NCI-H1105 treated with DMSO at 0.1 percent for 48 hours (cell line): ENCODE measurements at regions not wholly inside any gene's neighbourhood (a gene's known extent, or its start where the extent isn't known, plus 50 kb on each side); places are given as distances from the start of the nearest gene placed in this dataset.
A peak's percentile ranks its signal among the peaks of the same experiment; 100 is the strongest.
"Not testable (repeated sequence)": the region's sequence is repeated elsewhere in the genome, so short reads cannot be mapped to it uniquely, and the experiment has no call there.

Source experiments
- DNase-seq: peaks from one replicate; lab custom pipeline; 2025; lab: John Stamatoyannopoulos, UW

DNA sequence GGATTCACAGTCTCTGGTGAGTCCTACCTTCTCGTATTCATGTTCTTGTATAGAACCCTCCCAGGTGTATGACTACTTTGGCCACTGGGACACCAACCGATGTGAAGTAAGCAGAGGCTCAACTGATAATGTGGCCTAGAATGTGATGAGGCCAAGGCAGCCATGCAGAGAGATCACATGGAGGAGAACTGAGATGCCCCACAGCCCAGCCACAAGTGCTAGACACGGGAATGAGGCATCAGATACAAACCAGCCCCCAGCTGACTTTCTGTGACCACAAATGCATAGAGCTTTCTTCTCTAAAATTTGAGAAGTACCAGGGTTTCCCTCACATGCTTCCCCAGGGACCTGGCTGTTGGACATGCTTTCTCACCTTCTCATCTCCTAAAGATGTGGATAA lies 375.7 kb downstream of the CCSER2 start:
- no peak for DNase-seq

DNA sequence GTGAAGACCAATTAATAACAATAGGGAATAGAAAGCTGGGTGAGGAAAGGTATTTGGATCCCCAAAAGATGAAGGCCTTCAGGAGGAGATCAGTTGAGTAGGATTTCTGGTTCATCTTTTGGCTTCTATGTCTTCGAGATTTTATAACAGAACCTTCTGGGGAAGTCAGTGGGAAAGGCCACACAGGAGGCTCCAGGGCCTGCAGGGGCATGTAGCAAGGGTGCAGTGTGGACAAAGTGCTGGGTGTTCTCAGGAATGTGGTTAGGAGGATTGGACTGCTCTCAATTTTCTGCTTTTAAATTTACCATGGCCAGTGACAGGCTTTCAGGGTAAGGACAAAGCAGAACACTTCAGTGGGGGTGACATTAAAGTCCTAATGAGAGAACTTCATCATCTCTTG lies 378.0 kb downstream of the CCSER2 start:
- no peak for DNase-seq

DNA sequence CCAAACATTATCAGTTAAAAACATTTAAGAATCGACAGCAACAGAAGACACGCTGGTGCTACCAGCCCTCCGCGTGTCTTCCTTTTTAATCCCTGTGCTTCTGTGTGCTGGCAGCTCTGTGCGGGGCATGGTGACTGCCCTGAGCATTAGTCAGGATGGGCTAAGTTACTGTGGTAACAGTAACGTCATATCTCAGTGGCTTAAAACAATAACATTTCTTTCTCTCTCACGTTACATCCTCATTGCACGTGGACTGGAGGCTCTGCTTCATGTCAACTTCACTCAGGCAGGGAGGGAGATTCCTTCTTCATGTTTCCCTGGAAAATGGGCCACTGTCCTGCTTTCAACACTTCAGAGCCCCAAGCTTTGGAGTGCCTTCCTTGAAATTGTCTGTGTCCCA lies 378.5 kb downstream of the CCSER2 start:
- DNase-seq, result no peak

DNA sequence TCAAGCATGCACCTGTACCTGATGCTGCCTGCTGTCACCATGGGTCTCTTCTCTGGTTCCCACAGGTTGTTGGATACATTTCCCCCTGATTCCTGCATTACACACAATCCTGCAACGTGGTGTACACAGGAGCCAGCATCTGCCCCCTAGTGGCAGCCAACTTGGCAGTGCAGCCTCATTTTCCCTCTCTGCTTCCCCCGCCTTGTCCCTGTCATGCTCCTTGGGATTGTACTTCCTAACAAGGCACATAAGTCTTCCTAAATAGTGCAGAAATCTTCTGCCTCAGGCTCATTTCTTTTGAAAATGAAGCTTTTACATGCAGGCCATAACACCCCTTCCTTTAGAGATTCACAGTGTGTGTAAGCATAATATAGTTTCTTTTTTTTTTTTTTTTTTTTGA lies 387.5 kb downstream of the CCSER2 start:
- DNase-seq, result no peak

DNA sequence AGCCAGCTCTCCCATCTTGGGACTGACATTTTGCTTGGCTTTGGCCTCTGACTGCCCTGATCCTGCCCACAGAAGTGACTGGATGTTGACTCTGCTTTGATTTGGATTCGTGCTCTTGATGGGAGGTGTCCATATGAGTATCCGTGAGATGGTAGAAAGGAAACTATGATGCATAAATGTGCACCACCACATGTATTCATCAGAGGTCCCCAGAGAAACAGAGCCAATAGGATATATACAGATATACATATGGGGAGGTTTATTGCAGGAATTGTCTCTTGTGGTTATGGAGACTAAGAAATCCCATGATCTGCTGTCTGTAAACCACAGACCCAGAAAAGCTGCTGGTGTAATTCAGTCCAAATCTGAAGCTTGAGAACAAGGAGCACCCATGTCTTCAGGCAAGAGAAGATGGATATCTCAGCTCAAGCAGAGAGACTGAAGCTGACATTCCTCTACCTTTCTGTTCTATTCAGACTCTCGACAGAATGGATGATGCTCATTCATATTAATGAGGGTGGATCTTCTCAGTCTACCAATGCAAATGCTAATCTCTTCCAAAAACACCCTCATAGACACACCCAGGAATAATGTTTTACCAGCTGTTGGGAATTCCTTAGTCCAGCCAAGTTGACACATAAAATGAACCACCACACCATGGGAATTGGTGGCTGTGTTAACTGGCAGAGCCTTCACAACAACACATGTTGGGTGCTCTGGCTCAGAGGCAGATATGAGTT lies 390.7 kb downstream of the CCSER2 start:
- no peak for DNase-seq

DNA sequence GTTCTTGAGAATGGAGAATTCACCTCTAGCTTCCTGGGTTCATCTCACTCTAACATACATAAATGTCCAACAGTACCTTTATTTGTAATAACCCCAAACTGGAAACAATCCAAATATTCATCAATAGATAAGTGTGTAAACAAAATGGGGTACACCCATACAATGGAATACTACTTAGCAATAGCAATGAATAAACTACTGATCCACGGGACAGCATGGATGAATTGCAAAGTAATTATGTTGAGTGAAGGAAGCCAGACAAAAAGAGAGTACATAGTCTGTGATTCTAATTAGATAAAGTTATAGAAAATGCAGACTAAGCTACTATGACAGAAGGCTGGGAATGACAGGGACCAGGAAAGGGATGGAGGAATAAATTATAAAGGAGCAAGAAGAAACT lies 391.3 kb downstream of the CCSER2 start:
- no peak for DNase-seq

DNA sequence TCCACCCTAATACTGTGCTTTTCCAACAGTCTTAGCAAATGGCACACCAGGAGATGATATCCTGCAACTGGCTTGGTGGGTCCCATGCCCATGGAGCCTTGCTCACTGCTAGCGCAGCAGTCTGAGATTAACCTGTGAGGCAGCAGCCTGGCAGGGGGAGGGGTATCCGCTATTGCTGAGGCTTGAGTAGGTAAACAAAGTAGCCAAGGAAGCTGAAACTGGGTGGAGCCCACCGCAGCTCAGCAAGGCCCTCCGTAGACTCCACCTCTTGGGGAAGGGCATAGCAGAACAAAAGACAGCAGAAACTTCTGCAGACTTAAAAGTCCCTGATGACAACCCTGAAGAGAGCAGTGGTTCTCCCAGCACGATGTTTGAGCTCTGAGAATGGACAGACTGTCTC lies 399.0 kb downstream of the CCSER2 start:
- no peak for DNase-seq

DNA sequence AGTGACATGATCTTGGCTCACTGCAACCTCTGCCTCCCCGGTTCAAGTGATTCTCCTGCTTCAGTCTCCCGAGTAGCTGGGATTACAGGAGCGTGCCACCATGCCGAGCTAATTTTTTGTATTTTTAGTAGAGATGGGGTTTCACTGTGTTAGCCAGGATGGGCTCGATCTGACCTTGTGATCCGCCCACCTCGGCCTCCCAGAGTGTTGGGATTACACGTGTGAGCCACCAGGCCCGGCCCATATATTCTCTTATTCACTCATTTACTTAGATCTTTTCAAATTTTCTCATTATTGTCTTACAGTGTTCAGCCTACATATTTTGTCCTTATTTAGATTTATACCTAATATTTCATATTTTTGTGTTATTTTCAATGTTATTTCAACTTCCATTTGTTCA lies 410.7 kb downstream of the CCSER2 start:
- DNase-seq, result not testable (repeated sequence)

DNA sequence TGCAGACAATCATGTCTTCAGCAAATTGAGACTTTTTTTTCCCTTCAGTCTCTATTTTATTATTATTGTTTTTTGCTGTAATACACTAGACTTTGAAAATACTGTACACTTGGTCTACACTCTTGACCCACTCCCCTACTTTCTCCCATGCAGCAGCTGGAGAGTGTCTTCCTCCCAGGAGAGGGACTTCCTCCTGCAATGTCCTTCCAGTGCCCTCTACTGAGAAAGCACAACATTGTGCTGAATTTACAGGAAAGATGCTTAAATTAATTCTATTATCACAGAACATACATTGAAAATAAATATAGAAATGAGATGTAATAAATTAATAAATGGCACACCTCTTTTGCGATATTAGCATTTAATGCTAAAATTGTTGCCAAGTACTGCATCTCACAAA lies 411.3 kb downstream of the CCSER2 start:
- no peak for DNase-seq

DNA sequence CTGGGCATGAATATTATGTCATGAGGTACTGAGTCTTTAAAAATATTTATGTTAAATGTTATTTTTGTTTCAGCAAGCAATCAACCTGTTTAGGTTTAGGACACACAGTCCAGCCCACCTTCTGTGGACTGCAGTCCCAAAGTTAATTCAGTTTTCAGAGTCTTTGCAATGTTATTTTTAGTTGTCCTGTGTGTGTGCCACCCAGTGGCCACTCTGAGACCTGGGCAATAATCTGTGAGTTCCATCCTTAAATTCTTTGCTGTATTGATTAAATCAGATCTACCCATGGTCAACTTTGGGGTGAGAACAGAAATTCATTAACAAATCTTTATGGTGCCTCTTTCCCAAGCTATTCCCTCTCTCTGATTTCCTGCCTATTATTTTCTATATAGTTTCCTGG lies 415.1 kb downstream of the CCSER2 start:
- no peak for DNase-seq

DNA sequence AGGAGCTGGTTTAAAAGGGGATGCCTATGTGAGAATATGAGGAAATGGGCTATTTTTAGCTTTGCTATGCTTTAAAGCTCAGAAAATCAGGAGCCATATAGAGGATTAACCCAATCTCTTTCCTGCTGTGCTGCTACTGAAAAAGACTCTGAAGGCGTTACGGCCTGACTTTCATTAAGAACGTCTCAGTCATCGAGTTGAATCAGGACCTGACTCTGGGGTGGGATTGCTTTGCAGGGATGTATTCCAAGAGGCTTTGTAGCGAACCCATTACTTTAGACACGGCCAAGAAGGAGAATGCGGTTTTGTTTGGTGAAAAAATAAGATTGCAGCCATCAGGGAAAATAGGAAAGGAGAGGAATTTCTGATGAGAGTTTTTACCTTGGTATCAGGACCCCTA lies 426.9 kb downstream of the CCSER2 start:
- DNase-seq, result no peak

DNA sequence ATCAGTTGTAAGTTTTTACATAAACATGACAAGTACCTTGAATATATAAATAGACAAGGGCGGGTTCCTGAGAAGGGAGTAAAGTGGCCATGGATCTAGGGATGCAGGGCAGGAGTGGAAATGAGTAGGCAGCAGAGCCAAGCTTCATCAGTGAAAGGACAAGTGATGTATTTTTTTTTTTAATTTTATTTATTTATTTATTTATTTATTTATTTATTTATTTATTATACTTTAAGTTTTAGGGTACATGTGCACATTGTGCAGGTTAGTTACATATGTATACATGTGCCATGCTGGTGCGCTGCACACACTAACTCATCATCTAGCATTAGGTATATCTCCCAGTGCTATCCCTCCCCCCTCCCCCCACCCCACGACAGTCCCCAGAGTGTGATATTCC lies 428.3 kb downstream of the CCSER2 start:
- not testable (repeated sequence) for DNase-seq

DNA sequence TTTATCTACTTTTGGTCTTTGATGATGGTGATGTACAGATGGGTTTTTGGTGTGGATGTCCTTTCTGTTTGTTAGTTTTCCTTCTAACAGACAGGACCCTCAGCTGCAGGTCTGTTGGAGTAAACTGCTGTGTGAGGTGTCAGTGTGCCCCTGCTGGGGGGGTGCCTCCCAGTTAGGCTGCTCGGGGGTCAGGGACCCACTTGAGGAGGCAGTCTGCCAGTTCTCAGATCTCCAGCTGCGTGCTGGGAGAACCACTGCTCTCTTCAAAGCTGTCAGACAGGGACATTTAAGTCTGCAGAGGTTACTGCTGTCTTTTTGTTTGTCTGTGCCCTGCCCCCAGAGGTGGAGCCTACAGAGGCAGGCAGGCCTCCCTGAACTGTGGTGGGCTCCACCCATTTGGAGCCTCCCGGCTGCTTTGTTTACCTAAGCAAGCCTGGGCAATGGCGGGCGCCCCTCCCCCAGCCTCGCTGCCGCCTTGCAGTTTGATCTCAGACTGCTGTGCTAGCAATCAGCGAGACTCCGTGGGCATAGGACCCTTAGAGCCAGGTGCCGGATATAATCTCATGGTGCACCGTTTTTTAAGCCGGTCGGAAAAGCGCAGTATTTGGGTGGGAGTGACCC lies 433.7 kb downstream of the CCSER2 start:
- peak; percentile 58 for DNase-seq

DNA sequence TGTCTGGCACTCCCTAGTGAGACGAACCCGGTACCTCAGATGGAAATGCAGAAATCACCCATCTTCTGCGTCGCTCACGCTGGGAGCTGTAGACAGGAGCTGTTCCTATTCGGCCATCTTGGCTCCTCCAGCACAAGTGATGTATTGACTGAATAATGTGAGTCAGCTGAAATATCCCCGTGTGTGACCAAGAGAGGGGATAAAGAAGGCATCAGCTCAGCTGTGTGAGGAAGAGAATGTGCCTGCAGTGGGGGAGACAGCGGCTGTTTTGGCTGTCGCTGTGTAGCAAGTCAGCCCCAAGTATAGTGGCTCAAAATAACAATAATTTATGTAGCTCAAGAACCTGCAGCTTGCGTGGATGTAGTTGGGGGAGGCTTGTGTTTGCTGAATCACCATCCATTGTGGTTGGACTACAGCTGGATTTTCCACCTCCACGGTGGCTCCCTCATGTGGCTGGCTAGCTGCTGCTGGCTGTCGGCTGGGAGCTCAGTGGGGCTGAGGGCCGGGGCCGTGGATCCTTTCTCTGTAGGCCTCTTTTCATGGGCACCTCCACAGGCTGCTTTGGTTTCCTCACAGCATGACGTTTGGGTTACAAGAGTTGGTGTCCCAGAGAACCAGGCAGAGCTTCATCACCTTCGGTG lies 434.5 kb downstream of the CCSER2 start:
- DNase-seq, result no peak

DNA sequence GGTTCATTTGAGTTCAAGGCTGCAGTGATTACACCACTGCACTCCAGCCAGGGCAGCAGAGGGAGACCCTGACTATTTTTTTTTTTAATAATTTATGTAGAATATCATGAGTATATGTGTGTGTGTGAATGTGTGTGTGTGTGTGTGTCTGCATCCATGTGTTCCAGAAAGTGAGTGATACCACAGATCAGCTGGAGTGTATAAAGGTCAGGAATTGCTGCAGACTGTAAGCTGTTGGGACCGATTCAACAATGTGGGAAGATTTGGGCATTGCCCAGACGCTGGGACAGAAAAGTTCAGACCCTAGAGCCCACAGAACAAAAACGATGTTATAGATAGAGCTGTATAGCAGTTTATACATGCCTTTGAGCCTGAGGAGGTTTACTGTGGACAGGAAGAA lies 435.6 kb downstream of the CCSER2 start:
- no peak for DNase-seq

DNA sequence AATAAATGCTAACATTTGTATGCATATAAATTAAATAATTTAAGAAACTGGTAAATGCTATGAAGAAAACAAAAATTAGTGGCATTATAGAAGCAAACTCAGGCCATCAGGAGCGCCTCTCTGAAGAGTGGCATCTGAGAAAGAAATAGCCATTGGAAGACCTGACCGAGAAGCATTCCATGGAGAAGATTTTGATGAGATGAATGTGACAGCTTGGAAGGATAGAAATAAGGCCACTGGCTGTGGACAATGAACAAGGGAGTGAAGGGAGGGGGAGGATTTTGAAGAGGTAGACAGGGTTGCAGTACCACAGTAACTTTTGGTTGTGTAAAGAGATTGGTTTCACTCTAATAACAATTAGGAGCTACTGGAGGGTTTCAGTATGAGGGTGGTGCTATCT lies 436.7 kb downstream of the CCSER2 start:
- DNase-seq, result no peak

DNA sequence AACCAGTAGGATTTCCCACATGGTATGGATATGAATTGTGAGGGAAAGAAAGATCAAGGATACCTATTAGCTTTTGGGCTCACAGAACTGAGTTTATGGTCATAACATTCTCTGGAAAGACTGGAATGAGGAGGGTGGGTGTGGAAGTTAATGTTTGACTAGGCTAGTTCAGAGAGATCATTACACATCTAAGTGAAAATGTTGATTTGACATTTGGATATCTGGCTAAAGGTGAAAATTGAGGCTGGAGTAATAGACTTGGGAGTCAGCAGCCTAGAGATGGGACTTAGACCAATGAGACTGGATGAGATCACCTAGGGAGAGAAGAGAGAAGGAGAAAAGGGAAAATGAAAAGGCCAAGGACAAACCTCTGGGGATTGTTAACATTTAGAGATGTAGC lies 437.3 kb downstream of the CCSER2 start:
- DNase-seq, result no peak

DNA sequence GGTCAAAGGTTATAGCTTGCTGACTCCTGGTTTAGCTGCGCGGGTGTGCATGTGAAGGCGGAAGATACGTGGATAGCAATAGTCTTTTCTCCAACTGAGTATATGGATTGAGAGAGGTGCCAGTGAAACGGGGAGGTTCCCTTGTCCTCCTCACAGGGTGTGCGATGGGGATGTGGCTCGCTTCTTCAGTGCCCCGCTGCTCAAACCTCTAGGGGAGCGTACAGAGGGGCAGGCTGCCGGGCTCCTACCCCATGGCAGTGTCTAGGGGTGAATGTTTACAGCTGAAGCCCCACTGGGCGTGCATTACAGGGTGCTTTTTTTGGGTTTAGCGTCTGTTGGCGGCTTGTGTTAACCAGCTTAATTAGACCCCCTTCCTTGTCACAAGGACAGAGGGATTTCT lies 438.5 kb downstream of the CCSER2 start:
- no peak for DNase-seq

DNA sequence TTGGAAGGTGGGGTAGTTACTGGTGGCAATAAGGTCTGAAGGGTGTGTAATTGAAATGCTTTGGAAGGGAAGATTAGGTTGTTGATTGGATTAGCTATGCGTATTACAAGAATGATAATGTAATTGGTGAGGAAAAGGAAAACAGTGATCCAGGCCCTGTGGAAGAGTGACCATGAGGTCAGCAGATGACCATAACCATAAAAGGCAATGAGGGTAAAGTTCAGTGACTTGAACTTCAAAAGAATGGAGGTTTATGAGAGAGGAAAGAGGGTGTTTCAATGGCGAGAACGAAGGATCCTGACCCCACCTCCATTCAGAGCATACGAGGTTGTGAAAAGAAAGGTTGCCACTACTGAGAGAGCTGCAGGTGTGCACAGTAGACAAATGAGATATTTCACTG lies 439.7 kb downstream of the CCSER2 start:
- DNase-seq, result no peak

DNA sequence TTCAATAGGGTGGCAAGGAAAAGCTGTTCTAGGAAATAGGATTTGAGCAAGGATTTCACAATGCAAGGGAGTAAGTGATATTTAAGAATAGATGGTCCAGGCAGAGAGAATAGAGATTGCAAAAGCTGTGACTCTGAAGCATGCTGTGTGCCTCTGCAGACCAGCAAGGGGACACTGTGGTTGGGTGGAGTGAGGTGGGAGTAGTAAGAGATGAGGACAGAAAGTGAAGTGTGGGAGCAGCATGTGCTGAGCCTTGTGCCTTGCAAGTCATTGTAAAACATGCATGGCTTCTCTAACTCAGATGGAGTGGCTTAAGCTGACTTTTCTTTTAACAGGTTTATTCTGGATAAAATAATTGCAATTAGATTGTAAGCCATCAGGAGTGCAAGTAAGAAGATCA lies 442.4 kb downstream of the CCSER2 start:
- DNase-seq, result no peak

DNA sequence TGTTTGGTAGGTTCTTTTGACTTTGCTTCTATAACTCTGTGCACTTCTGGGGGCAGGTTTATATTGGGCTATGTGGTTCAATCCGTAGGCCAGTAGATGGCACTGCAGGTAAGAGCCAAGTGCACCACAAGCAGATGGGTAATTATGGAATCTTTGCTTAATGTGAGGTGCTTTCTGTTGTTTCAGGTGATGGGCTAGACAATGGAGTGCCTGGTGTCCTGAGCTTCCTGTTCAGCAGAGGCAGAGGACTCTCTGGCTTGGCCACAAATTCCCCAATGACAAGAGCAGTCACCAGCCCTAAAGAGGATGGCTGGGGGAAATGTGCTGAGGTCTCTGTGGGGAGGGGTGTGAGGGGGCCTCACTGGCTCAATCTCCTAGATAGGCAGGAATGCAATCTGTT lies 455.0 kb downstream of the CCSER2 start:
- DNase-seq, result peak; percentile 56

DNA sequence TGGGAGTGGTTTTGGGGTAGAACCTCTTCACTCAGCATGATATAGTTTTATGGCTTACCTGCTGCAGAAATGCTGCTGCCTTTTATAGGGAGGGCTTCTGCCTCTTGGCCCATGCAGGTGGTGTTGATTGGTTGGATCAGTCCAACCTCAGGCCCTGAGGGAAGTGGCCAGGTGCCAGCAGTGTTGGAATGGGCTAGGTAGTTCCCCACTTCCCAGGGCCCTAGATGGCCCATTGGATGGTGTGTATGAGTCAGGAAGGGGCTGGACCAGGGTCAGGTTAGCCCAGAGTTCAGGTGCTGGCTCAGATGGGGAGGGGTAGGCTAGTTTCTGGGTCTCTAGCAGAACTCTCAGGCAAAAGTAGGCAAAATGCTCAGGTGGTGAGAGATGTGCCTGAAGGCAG lies 455.5 kb downstream of the CCSER2 start:
- no peak for DNase-seq

DNA sequence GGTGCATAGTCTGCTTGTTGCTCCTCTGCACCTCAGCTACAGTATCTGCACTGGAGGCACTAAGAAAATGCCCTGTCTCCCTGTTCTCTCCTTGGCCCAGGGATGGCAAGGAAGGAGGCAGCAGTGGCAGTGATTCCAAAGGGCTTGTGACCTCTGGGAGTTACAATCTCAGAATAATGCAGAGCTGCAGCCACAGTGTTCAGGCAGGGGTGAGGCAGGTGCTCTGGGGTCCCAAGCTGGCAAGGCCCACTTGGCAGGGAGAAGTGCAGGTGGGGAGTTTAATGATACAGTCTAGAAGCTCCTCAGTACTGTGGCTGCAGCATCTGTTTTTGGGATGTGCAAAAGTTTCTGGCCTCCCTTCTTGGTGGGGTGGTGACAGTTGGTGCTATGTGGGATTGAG lies 456.4 kb downstream of the CCSER2 start:
- no peak for DNase-seq

DNA sequence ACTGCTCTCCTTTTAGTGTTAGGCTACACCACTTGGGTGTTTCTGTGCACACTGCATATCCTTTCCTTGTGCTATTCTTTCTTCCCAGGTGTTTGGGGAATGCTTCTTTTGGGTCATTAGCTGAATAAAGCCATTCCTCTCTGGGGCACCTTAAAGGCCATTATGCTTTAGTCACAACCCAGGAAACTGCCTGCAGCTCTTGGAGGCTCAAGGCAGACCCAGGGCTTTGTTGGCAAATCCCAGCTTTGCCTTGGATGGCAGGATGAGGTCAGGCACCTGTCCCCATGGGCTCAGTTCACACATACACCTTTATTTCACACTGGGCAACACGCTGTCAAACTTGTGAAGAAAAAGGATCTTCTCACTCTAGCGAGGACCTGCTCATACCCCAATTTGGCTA lies 460.6 kb downstream of the CCSER2 start:
- DNase-seq, result no peak
